UCSD-AML1 (cell line): ENCODE measurements at regions not wholly inside any gene's neighbourhood (a gene's known extent, or its start where the extent isn't known, plus 50 kb on each side); places are given as distances from the start of the nearest gene placed in this dataset.
"Not testable (repeated sequence)": the region's sequence is repeated elsewhere in the genome, so short reads cannot be mapped to it uniquely, and the experiment has no call there.

Experiments used
- DNase-seq: peaks from one replicate; lab custom pipeline; 2025; ENCODE audit not compliant: unreplicated experiment; lab: John Stamatoyannopoulos, UW

GRCh38 chr1:182262425-182262824, 129.2 kb downstream of the GLUL start:
- no peak for DNase-seq

- DNase-seq = no peak
Observed at GRCh38 chr1:182261655-182262054, 129.9 kb downstream of the GLUL start.

GRCh38 chr1:182260516-182260915, 131.1 kb downstream of the GLUL start:
- no peak for DNase-seq

- peak; percentile 30 for DNase-seq
Observed at GRCh38 chr1:182259968-182260367, 131.6 kb downstream of the GLUL start.

GRCh38 chr1:182259229-182259872, 132.2 kb downstream of the GLUL start:
- DNase-seq = peak; percentile 85

- DNase-seq = no peak
Observed at GRCh38 chr1:182257369-182258063, 134.1 kb downstream of the GLUL start.

GRCh38 chr1:182256931-182257330, 134.7 kb downstream of the GLUL start:
- DNase-seq = no peak

- DNase-seq = no peak
Observed at GRCh38 chr1:182255494-182255893, 136.1 kb downstream of the GLUL start.

- no peak for DNase-seq
Observed at GRCh38 chr1:182253319-182253860, 138.2 kb downstream of the GLUL start.

- DNase-seq = no peak
Observed at GRCh38 chr1:182251561-182251960, 140.0 kb downstream of the GLUL start.

GRCh38 chr1:182249201-182249676, 142.4 kb downstream of the GLUL start:
- no peak for DNase-seq

GRCh38 chr1:182248721-182249120, 142.9 kb downstream of the GLUL start:
- no peak for DNase-seq

- not testable (repeated sequence) for DNase-seq
Observed at GRCh38 chr1:182247813-182248212, 143.8 kb downstream of the GLUL start.

GRCh38 chr1:182246783-182247182, 144.8 kb downstream of the GLUL start:
- DNase-seq = no peak

GRCh38 chr1:182245040-182245439, 146.6 kb downstream of the GLUL start:
- DNase-seq = no peak

- no peak for DNase-seq
Observed at GRCh38 chr1:182244451-182244850, 147.1 kb downstream of the GLUL start.

- no peak for DNase-seq
Observed at GRCh38 chr1:182242641-182243040, 148.9 kb downstream of the GLUL start.

- no peak for DNase-seq
Observed at GRCh38 chr1:182240085-182240484, 151.5 kb downstream of the GLUL start.

- DNase-seq = no peak
Observed at GRCh38 chr1:182238421-182238820, 153.2 kb downstream of the GLUL start.

GRCh38 chr1:182237329-182237728, 154.3 kb downstream of the GLUL start:
- no peak for DNase-seq

GRCh38 chr1:182236651-182237077, 154.9 kb downstream of the GLUL start:
- DNase-seq = no peak

- no peak for DNase-seq
Observed at GRCh38 chr1:182235952-182236650, 155.5 kb downstream of the GLUL start.
